ENCODE measurements at regions not wholly inside any gene's neighbourhood (a gene's known extent, or its start where the extent isn't known, plus 50 kb on each side); places are given as distances from the start of the nearest gene placed in this dataset.

GRCh38 chr20:57117296-57117695 is 149.1 kb downstream of the BMP7 start:
- Histone ChIP-seq H3K27me3 (no peaks in the 10 kb centered on the region), H3K9me3 (no peaks in the 10 kb centered on the region), H3K36me3 (no peaks in the 10 kb centered on the region), H3K4me3 (ENCODE audit: low read depth, low read length) (no peak overlapping the region), H3K4me1 (no peaks in the 10 kb centered on the region)
- DNase-seq, result no peak
- TF ChIP-seq CTCF (IDR thresholded peaks at IDR 0.05; ENCODE audit: low read depth, low read length), result no peak

- no peak for TF ChIP-seq CTCF (IDR thresholded peaks at IDR 0.05; ENCODE audit: low read depth, low read length)
- no peaks in the 10 kb centered on the region for H3K36me3 ChIP-seq
- no peak for DNase-seq
- H3K9me3 ChIP-seq, result no peaks in the 10 kb centered on the region
- H3K4me1 ChIP-seq, result no peaks in the 10 kb centered on the region
- H3K27me3 ChIP-seq, result no peaks in the 10 kb centered on the region
- no peak overlapping the region for H3K4me3 ChIP-seq (ENCODE audit: low read depth, low read length)
These were observed 148.2 kb downstream of the BMP7 start for GRCh38 chr20:57118107-57118769.

Measured in BE2C (cell line).